ENCODE measurements at regions not wholly inside any gene's neighbourhood (a gene's known extent, or its start where the extent isn't known, plus 50 kb on each side); places are given as distances from the start of the nearest gene placed in this dataset.

- no peak for DNase-seq (ENCODE audit: low read depth in 2 of 2)
Measured at GRCh38 chr20:60365882-60366281, 407.7 kb downstream of the CDH26 start.

DNA sequence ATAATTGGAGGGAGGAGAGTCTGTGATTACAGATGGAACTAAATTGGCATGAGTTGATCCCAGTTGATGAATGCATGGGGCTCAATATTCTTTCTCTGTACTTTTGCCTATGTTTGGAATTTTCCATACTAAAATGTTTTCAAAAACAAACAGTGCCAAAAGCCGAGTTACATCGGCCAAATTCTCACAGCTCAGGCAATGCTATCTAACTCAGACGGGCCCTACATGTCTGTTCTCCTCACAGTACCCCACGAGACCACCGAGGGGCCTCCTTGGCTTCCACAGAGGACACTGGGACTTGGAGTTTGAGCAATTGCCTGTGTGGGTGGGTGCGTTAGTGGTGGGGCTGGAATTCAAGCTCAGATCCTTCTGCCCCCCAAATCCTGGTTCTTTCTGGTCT, 413.2 kb downstream of the CDH26 start:
- no peak for DNase-seq (ENCODE audit: low read depth in 2 of 2)

- no peak for DNase-seq (ENCODE audit: low read depth in 2 of 2)
Measured at GRCh38 chr20:60372275-60372674, 414.1 kb downstream of the CDH26 start.

GRCh38 chr20:60372822-60373221, 414.6 kb downstream of the CDH26 start:
- no peak for DNase-seq (ENCODE audit: low read depth in 2 of 2)

GRCh38 chr20:60378620-60379019, 420.4 kb downstream of the CDH26 start:
- DNase-seq (ENCODE audit: low read depth in 2 of 2) = no peak

- DNase-seq (ENCODE audit: low read depth in 2 of 2) = no peak
Measured at GRCh38 chr20:60381643-60382400, 423.6 kb downstream of the CDH26 start.

GRCh38 chr20:60389441-60389840, 431.2 kb downstream of the CDH26 start:
- no peak for DNase-seq (ENCODE audit: low read depth in 2 of 2)

DNA sequence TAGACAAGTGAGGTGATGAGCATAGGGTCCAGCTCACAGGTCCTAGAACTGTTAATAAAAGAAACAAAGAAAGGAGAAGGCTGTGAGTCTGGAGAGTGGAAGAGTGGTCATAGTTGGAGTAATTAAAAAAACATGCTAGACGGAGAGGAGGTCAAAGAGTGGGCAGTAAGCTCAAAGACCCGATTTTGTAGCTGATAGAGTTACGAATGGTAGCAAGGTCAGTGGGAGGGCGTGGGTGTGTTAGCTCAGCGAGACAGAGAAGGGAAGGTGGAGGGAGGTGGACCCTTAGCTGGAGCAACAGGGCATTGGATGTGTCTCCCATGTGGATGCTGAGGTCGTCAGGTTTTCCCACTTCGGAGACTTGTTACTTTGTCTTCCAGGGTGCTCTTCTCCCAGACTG, 431.7 kb downstream of the CDH26 start:
- DNase-seq (ENCODE audit: low read depth in 2 of 2) = no peak

DNA sequence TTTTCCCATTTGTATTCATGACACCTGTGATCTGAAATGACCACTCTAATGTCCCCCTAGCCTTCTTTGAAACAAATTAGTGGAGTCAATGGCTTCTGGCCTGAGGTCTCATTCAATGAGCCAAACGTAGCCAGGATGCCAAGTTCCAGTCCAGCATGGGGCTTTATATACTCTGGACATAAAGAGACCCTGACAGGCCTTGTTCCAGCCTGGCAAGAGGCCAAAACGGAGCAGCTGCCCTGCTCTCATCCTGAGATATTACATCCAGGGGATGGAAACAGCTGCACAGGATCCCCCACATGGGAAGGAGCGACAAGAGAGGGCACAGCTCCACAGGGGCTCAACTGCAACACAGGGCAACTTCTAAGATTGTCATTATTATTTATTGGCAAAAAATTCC, 437.8 kb downstream of the CDH26 start:
- DNase-seq (ENCODE audit: low read depth in 2 of 2) = no peak

DNA sequence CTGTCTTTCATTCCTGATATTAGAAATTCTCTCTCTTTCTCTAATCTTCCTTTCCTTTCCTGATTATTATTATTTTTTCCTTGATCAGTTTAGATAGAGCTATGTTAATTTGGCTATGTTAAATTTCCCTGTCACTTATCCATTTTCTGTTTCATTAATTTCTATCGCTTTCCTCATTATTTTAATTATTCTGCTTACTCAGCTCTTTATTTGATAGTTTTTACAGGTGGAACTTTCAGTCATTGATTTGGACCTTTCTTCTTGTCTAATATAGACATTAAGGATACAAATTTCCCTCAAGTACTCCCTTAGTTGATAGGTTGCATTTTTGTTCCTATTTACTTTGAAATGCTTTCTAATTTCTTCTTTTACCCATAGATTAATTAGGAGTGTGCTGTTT, 442.3 kb downstream of the CDH26 start:
- DNase-seq (ENCODE audit: low read depth in 2 of 2) = no peak

GRCh38 chr20:60402189-60403058, 444.2 kb downstream of the CDH26 start:
- DNase-seq (ENCODE audit: low read depth in 2 of 2) = no peak

- no peak for DNase-seq (ENCODE audit: low read depth in 2 of 2)
Measured at GRCh38 chr20:60403105-60403741, 445.0 kb downstream of the CDH26 start.

DNA sequence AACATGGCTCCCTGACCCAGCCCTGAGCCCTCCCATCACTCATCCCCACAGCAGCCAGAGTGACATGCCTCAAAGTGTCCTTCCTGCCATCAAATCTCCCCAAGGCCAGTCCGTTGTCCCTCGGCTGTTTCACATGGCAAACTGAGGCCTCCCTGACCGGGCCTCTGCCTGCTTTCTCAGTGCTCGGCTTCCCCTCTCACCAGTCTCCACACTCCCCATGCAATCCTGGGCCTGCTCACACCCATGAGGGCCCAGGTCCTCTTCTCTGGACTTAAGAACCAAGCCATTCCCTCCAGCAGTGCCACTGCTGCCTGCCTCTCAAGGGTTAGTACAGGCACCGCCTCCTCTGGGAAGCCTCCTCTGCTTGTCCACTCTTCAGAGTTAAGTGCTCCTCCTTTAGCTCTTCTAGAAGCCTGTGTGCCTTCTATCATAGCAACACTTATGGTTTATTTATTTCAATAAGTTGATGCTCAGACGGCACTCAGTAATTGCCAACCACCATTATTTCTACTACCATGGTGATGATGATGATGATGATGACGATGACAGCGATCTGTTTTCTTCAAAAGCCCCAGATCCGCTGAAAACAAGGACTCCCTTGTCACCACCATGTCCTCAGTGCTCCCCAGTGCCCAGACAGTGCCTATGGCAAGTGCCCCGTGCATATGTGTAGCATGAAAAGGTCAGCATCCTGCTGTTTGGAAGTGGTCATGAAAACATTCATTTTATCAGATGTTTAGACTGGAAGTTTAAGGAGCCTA, 449.0 kb downstream of the CDH26 start:
- DNase-seq (ENCODE audit: low read depth in 2 of 2) = no peak

- DNase-seq (ENCODE audit: low read depth in 2 of 2) = no peak
Measured at GRCh38 chr20:60407938-60408337, 449.7 kb downstream of the CDH26 start.

DNA sequence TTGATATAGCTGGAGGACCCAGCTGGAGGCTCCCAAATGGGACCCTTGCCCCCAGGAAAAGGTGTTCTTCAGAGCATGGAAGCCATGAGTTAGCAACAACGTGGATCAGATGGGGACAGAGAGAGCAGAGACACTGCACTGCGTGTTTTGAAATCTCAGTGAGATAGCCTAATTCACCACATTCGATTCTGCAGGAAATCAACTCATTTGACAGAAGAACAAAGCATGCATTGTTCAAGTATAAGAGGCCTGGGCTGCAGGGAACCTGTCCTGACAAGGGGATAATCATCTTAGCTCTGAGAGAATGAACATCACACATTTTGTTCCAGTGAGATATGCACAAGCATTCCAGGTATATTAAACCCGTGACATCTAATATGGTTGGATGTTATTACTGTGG, 450.2 kb downstream of the CDH26 start:
- DNase-seq (ENCODE audit: low read depth in 2 of 2) = no peak

- no peak for DNase-seq (ENCODE audit: low read depth in 2 of 2)
Measured at GRCh38 chr20:60410618-60411264, 452.5 kb downstream of the CDH26 start.

- DNase-seq (ENCODE audit: low read depth in 2 of 2) = no peak
Measured at GRCh38 chr20:60411813-60412212, 453.6 kb downstream of the CDH26 start.

- no peak for DNase-seq (ENCODE audit: low read depth in 2 of 2)
Measured at GRCh38 chr20:60420676-60421229, 462.5 kb downstream of the CDH26 start.

DNA sequence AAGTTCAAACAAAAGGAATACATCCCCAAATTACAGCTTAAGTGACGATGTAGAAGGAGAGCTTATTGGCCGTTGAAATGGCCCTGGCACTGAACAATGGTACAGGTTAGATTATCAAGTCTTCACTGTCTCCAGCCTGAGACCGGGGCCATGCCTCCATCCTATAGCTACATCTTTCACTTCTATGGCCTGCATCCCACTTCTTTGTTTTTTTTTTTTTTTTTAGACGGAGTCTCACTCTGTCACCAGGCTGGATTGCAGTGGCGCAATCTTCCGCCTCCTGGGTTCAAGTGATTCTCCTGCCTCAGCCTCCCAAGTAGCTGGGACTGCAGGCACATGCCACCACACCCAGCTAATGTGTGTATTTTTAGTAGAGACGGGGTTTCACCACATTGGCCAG, 464.6 kb downstream of the CDH26 start:
- DNase-seq (ENCODE audit: low read depth in 2 of 2) = no peak

- no peak for DNase-seq (ENCODE audit: low read depth in 2 of 2)
Measured at GRCh38 chr20:60424267-60424902, 466.2 kb downstream of the CDH26 start.

- no peak for DNase-seq (ENCODE audit: low read depth in 2 of 2)
Measured at GRCh38 chr20:60427516-60427915, 469.3 kb downstream of the CDH26 start.

Data from stimulated activated CD8-positive, alpha-beta memory T cell treated with anti-CD3 and anti-CD28 coated beads, Interleukin-7, amount 100 ng/mL, for 1 hour (primary cell).